Stimulated activated CD4-positive, alpha-beta T cell treated with anti-CD3 and anti-CD28 coated beads, Interleukin-2, amount 100 ng/mL, for 24 hours (primary cell): ENCODE measurements at regions not wholly inside any gene's neighbourhood (a gene's known extent, or its start where the extent isn't known, plus 50 kb on each side); places are given as distances from the start of the nearest gene placed in this dataset.
"Not testable (repeated sequence)": the region's sequence is repeated elsewhere in the genome, so short reads cannot be mapped to it uniquely, and the experiment has no call there.

ENCODE experiments used
- DNase-seq, 2 donors: peaks; one replicate each; pipeline ENCODE4 v3.0.0-alpha.2; 2020

DNA sequence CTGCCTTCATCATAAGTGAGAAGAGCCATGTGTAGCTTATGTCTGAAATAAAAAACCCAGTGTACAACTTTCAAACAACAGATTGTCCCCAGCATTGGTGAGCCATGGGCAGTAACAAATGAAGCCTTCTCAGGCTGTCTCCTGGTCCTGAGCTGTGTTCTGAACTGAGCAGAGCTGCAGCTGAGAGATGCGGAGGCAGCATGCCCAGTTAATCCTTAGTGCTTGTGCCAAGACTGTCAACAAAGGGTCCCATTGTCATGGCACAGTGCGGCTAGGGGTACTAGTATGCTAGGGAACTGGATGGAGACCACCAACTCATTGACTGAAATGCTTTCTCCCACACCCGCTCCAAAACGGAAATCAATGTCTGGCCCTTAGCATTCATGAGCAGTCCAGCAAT lies 154.3 kb downstream of the RMST start:
- no peak for DNase-seq

DNA sequence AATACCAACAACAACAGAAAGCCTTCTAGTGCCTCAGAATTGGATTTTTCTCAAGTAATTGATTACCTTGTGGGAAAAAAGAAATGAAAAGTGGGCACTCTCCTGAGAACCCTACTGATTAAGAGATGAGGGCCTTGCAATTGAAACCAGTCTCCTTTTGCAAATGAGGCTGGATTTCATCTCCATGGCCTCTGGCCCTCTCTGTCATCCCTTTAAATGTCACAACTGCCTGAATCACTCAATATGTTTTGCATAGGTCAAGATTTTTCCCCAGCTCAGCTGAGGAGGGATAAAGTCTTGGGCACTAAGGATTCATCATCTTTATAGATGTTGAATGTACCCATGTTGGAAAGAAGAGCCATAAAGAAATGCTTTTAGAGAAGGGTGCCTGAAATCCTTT lies 166.4 kb downstream of the RMST start:
- DNase-seq: no peak

DNA sequence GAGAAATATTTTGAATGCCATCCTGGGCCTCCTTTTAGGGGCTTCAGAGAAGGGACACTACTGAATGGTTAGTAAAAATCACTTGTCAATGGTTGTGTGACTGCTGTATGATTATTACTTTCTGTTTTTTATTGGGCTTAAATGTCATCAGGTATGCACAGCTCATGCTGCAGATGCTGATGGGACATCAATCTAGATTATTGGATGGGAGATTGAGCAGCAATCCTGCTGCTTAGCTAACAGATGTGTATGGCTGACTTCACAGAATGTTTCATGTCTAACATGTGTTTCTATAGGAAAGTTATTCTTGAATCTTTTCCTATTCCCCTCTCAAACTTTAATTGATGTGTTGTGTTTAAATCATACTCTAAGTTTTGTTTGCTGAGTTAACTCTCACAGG lies 166.8 kb downstream of the RMST start:
- no peak for DNase-seq

DNA sequence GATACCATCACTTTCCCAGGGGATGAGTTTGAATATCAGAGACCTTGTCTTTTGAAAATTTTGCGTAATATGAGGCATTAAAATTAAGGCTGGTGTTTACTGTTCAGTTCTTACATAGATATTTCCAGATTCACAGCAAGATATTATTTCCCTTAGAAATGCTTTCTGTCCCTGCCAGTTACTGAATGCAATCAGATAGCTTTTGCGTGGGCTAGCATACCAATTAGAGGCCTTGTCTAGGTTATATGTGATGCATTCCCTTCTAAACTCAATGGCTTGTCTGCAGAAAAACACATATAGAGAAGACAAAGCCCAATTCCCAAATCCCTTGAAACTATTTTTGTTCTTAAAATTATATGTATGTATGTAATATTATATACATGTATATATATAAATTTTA lies 167.8 kb downstream of the RMST start:
- DNase-seq: no peak

DNA sequence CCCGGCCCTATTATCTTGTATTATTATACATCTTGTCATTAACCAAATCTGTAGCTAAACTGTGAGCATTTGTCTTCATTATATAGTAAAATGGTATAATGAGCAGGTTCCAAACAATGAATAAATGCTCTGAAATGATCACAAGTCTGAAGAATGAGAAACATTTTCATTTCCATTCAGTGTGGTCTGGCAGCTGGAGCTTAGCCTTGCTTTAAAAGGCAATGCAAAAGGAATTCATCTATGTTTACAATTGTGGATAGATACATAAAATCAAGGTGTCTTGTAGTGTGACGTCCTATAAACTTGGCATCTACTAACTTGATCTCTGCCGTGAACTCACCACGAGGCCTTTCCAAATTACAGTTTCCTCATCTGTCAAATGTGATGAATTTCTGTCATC lies 168.3 kb downstream of the RMST start:
- DNase-seq: no peak

DNA sequence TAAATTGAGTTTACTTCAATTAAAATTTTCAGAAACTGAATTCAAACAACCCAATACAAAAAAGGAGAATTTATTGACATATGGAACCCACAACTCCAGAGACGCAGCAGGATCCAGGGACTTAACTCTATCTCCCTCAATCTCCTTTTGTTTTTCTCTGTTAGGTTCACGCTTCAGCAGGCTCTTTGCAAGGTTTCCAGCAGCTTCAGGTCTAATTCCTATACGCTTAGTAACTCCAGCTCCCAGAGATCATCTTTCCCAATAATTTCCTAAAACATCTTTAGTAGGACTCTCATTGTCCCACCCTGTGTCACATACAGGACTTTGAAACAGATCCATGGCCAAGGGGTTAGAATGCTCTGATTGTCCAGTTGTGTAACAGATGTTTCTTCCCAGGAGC lies 175.2 kb downstream of the RMST start:
- no peak for DNase-seq

DNA sequence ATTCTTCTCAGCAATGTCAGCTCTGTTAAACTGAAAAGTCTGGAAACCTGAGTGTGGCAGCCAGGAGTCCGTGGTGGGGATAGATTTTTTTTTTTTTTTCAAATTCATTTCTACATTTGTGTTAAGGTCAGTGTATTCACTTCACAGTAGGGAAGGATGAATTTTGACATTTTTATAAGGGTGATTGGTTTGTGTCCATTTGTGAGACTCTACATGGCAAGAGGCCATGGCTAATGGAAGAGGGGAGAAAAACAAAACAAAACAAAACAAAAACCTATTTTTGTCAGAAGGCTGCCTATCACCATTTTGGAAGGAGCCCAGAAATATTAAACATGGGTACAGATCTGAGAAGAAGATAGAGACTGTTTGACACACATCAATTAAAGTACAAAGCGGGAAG lies 176.1 kb downstream of the RMST start:
- no peak for DNase-seq

DNA sequence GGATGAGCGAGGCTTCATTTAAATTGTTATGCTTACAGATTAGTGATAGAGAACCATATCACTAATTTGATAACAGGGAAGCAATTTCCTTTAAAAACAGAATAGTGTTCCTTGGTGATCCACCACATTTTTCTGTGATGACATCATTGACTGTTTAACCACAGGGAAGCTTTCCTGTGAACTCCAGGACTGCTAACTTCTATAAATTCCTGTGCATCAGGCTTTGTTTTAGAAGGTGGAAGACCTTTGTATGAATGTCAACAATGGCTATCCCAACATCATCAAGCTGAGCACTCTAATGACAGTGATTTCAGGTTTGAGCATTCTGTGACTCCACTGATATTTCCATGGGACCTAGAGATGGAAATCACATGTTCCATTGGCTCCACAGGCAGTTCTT lies 177.1 kb downstream of the RMST start:
- no peak for DNase-seq

DNA sequence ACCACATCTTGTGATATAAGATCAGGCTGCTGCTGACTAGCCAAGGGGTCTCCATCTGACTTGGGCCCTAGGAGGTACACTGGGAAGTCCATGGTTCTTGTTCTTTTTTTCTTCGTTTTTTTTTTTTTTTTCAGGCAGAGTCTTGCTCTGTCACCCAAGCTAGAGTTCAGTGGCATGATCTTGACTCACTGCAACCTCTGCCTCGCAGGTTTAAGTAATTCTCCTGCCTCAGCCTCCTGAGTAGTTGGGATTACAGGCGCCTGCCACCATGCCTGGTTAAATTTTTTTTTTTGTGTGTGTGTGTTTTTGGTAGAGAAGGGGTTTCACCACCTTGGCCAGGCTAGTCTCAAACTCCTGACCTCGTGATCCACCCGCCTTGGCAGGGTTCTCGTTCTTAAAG lies 178.2 kb downstream of the RMST start:
- DNase-seq: no peak

DNA sequence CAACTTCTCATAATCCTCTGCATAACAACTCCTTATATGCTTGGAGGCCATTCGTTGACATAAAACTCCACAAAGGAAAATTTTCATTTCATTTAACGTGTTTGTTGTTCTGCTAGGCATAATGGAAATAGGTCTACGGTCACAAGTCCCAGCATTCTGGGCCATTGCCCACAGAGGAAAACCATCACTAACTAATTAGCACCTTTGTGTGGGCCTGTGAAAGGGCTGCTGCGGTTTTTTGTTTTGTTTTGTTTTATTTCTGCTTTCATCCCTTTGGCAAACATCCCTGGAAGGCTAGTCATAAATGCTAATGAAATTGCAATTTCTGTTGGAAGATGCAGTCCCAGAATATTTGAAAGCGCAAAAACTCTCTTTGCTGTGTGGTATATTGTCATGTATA lies 180.3 kb downstream of the RMST start:
- no peak for DNase-seq

DNA sequence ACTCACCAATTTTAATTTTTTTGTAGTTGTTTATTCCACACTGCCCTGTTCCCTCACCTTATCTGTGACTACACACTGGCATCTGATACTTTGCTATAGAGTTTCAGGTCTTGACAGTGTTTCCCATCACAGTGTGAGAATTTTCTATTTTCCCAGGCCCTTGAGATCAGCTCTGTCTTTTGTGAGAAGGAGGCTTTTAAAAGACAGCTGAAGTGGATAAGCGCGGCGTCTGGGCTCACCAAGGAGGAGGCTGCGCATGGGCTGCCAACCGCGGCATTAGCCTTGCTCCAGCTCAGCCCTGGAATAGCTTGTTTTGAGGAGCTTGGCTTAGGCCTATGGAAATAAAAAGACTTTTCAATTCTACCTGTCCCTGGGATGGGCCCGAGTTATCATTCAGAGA lies 181.3 kb downstream of the RMST start:
- DNase-seq: no peak

DNA sequence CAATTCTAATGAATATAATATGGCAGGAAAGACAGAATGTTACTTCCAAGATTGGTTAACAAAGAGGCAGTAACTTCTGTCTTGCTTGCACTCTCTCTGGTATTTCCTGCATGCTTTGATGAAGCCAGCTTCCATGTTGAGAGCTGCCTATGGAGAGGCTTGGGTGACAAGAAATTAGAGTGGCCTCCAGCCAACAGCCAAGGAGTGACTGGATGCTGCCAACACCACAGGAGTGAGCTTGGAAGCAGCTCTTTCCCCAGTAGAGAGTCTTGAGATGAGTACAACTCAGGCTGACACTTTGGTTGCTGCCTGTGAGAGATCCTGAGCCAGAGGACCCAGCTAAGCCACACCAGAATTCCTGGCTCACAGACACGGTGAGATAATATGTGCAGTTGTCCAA lies 183.1 kb downstream of the RMST start:
- no peak for DNase-seq

DNA sequence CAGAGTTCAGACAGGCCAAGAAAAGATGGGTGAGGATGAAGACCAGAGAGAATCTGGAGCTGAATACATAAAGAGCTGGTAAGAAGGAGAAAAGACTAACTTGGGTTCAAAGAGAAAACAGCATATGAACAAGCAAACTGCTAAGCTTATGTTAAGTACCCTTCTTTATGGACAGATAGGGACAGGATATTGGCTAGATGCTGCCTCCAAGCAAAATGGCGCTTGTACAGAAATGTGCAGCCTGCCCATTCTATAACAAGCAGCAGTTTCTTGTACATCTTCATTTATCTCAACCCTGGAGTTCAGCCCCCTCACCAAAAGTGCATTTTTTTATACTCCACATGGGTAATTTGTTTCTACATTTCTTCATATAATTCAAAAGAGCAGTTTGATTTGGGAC lies 184.5 kb downstream of the RMST start:
- no peak for DNase-seq

DNA sequence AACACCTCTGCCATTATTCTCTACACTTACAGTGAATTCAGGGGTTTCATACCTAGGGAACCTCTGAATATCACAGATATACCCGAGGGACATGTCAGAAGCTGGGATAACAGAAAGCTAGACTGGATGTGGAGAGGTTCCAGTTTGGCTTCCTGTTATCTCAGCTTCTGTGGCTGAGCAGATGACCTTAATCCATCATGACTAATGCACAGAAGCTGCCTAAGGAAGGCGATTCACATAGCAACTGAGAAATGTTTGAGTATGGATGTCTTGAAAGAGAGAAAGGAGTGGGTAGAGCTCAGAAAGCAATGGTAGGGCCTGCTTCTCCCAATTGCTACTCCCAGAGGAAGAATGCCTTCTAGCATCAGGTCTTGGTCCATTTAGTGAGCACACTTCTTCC lies 187.6 kb downstream of the RMST start:
- DNase-seq: no peak

DNA sequence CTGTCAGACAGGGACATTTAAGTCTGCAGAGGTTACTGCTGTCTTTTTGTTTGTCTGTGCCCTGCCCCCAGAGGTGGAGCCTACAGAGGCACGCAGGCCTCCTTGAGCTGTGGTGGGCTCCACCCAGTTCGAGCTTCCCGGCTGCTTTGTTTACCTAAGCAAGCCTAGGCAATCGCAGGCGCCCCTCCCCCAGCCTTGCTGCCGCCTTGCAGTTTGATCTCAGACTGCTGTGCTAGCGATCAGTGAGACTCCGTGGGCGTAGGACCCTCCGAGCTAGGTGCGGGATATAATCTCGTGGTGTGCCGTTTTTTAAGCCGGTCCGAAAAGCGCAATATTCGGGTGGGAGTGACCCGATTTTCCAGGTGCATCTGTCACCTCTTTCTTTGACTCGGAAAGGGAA lies 193.9 kb downstream of the RMST start:
- not testable (repeated sequence) for DNase-seq

DNA sequence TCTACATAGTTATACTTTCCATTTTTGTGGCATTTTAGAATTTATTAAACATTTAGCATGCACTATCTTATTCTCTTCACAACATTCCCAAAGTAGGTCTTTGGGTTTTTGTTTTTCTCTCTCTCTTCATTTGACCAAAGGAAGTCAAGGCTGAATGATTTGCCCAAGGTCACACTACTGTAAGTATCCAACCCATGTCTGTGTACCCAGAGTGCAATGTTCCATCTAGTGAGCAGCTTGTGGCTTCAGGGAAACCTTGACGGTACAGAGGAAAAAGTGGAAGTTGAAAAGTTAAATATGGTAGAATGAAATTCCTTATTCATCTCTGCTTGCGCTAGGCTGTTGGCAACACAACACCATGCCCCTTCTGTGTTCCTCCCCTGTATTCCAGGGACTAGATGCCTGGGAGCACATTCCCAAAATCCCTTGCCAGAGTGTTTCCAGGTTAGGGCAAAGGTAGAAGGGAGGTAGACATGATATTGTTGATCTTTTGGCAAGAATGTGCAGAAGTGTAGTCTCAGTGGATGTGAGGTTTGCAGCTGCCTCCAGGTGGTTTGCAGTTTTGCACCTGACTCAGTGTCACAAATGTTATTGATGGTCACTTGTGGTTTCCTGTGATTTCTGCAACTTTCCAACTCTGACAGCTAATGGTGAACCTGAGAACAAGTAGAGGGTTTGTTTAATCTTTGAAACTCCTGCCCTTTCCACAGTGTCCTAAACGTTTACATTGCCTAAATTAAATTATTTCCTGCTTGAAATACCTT lies 196.7 kb downstream of the RMST start:
- DNase-seq: no peak

DNA sequence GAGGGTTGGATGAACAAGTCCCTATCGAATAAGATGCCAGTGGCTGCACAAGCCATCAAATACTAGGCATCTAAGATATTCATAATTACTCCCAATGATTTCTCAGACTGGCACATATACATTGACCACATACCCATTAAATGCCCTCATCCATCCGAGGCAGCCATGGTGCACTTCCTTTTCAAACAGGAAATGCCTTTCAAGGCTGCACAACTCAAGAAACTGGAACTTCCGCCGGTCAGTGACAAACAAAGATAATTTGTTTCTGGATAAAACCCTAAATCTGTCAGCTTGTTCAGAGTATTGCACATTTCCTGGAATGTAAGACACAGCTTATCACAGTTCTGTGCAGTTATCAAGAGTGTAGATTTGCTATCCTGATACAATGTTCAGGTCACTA lies 203.7 kb downstream of the RMST start:
- no peak for DNase-seq

DNA sequence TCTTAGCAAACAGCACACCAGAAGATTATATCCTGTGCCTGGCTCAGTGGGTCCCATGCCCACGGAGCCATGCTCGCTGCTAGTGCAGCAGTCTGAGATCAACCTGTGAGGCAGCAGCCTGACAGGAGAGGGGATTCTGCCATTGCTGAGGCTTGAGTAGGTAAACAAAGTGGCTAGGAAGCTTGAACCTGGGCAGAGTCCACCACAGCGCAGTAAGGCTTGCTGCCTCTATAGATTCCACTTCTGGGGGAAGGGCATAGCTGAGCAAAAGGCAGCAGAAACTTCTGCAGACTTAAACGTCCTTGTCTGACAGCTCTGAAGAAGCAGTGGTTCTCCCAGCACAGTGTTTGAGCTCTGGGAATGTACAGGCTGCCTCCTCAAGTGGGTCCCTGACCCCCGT lies 210.3 kb downstream of the RMST start:
- no peak for DNase-seq

DNA sequence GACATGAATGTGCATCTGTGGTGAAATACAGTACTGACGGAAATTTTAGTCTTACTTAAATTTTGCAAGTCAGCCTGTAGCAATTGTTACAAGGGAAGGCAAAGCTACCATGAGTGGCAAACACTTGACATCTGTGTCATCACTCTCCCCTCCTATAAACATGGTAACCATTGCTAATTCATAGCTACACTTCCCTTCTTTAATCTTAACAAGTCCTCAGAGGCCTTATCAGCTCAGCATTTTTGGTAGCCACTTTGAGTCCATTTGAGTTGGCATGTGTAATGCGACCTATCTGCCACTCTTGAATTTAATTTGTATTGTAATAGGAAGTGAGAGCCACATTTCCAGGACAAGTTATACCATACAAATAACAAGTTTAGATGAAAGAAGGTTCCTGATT lies 218.1 kb downstream of the RMST start:
- no peak for DNase-seq

DNA sequence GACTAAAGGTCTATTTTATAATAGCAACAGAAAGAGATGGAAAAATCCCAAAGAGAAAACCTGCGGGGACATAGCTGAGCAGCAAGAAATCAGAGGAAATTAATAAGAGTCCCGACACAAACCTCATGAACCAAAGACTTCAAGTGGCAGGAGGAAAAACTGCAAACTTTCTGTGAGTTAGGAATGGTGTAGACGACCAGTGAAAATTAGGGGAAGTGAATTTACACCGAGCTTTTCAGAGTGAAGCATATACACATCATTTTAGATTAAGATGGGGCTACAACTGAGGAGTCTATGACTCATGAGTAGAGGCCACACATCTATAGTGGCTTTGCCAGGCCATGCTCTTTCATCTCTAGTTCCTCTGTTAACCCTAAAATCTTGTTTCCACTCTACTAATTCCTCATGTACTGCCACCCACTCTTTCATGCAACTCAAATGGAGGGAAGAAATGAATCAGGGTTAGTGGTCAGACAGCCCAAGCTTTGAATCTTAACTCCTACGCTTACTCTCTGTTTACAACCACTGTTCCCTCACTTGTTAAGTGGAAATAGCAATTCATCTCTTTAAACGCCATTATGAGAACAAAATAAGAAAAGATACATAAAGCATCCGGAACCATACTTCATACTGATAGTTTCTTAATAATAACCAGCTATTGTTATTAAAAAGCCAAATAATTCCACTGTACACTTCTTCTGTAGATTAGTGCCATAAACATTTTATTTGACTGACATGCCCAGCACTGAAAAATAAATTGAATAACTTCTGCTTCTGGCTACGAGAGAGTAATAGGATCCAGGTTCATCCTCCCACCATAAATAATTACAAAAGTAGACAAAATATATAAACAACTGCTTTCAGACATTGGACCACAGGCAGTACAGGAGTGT lies 219.3 kb downstream of the RMST start:
- no peak for DNase-seq

DNA sequence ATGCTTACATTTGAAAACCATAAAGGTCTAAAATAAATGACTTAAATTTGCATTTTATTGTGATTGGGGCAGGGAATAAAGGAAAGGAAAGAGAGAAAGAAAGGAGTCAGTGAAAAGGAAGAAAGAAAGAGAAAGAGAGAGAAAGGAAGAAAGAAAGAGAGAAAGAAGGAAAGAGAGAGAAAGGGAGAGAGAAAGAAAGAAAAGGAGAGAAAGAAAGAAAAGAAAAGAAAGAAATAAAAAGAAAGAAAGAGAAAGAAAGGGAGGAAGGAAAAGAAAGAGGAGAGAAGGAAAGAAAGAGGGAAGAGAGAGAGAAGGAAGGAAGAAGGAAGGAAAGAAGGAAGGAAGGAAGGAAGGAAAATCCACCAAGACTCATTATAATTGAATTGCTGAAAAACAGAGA lies 222.8 kb downstream of the RMST start:
- DNase-seq: no peak

DNA sequence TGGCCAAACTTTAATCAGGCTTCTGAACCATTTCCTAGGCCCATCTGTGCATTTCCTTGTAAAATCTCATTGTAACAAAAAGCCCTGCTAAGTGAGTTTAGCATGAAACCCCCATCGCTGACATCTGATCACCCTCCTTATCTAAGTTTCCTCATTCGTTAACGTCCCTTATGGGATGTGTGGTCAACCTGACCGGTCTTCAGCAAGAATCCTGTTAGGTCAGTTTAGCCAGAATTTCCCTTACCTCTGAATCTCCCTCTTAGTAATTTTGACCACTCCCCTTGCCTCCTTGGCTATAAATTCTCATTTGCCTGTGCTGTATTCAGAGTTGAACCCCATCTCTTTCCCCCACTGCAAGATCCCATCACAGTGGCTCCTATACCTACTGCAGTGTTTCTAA lies 239.3 kb downstream of the RMST start:
- DNase-seq: no peak

DNA sequence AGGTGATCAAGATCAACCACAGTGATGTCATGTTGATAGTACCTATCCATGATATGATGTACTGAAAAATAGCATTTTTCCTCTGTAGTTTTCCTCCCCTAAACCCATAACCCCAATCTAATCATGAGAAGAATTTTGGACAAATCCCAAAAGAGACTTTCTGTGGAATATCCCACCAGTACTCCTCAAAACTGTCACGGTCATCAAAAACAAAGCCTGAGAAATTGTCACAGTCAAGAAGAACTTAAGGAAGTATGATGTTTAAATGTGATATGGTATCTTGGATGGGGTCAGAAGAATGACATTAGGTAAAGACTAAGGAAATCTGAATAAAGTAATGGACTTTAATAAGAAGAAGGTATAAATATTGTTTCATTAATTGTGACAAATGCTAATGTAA lies 248.8 kb downstream of the RMST start:
- no peak for DNase-seq

DNA sequence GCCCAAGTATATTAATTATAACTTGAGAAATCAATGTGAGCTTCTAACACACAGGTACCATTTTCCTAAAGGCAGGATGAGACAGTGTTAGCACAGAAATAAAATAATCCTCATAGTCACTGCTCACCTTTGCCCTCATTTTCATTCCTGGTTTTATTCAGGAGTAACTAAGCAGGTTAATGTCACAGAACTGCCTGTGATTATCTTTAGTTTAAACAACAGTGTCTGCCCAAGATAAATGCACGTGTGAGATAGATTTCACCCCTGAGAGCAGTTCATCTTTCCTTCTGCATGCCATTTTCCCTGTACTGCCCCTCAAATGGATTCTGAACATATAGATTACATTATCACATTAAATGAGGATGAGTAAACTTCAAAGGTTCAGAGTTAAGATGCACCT lies 250.7 kb downstream of the RMST start:
- DNase-seq: no peak
